ENCODE measurements at regions not wholly inside any gene's neighbourhood (a gene's known extent, or its start where the extent isn't known, plus 50 kb on each side); places are given as distances from the start of the nearest gene placed in this dataset.

DNA sequence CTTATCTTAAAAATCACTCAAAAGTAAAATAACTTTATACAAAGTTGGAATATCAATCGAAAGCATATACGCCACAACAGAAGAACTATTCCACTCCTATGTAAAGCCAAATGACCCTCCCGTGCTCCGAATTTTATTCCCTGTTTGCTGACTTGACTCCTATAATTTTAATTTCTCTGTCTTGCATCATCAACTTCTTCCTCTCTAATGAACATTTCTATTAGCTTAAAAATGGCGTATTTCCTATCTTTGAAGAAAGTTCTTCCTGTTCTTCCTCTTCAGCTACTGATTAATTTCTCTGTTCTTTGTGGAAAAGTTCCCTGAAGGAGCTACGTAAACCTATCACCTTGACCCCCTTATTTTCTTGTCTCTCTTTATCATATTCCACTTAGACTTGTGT, 389.3 kb downstream of the LMO7 start:
- H3K36me3 ChIP-seq (ENCODE audit: insufficient read depth, low read length, poor library complexity, severe bottlenecking) = no peaks in the 10 kb centered on the region
- intact Hi-C loops (cut with micrococcal nuclease; ENCODE audit: unreplicated experiment) = no loop called here
- H3K9me3 ChIP-seq (ENCODE audit: low read depth, low read length, poor library complexity, severe bottlenecking) = no peaks in the 10 kb centered on the region
- H3K27me3 ChIP-seq (replicated peaks; ENCODE audit: insufficient read depth, low read depth, low read length, poor library complexity) = peaks cover 7% of the 10 kb centered on the region
- H3K27ac ChIP-seq (ENCODE audit: low read depth, low read length, poor library complexity, severe bottlenecking) = no peak overlapping the region
- H3K4me3 ChIP-seq (ENCODE audit: low read depth, low read length, poor library complexity, severe bottlenecking) = no peak overlapping the region
- ChIA-PET CTCF (no interaction called here), POLR2A (ENCODE audit: low non-redundant PET) (no interaction called here)
- DNase-seq (ENCODE audit: low spot score) = no peak
- H3K4me1 ChIP-seq (ENCODE audit: insufficient read depth, low read length, poor library complexity, severe bottlenecking) = no peaks in the 10 kb centered on the region
- no peak for TF ChIP-seq EZH2 (IDR thresholded peaks at IDR 0.05; ENCODE audit: borderline replicate concordance, low read depth, low read length, poor library complexity, severe bottlenecking)
- TF ChIP-seq, protein P1, sequence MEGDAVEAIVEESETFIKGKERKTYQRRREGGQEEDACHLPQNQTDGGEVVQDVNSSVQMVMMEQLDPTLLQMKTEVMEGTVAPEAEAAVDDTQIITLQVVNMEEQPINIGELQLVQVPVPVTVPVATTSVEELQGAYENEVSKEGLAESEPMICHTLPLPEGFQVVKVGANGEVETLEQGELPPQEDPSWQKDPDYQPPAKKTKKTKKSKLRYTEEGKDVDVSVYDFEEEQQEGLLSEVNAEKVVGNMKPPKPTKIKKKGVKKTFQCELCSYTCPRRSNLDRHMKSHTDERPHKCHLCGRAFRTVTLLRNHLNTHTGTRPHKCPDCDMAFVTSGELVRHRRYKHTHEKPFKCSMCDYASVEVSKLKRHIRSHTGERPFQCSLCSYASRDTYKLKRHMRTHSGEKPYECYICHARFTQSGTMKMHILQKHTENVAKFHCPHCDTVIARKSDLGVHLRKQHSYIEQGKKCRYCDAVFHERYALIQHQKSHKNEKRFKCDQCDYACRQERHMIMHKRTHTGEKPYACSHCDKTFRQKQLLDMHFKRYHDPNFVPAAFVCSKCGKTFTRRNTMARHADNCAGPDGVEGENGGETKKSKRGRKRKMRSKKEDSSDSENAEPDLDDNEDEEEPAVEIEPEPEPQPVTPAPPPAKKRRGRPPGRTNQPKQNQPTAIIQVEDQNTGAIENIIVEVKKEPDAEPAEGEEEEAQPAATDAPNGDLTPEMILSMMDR (conservative IDR thresholded peaks at IDR 0.05; ENCODE audit: low read depth, low read length) = no peak
- BruUV-seq (replicated peaks) = no TSS peak

DNA sequence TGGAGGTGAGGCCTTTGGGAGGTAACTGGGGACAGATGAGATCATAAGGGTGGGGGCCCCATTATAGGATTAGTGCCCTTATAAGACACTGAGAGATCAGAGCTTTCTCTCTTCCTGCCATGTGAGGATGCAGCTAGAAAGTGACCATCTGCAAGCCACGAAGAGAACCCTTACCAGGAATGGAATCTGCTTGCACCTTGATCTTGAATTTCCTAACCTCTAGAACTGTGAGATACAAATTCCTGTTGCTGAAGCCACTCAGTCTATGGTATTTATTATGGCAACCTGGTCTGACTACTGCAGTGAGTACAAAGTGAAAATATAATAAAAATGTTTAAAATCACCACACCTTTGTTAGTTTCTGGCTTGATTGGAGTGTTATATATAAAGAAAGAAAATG, 388.0 kb downstream of the LMO7 start:
- Histone ChIP-seq H3K27me3 (replicated peaks; ENCODE audit: insufficient read depth, low read depth, low read length, poor library complexity) (peaks cover 7% of the 10 kb centered on the region), H3K36me3 (ENCODE audit: insufficient read depth, low read length, poor library complexity, severe bottlenecking) (no peaks in the 10 kb centered on the region), H3K4me3 (ENCODE audit: low read depth, low read length, poor library complexity, severe bottlenecking) (no peak overlapping the region), H3K27ac (ENCODE audit: low read depth, low read length, poor library complexity, severe bottlenecking) (no peak overlapping the region), H3K9me3 (ENCODE audit: low read depth, low read length, poor library complexity, severe bottlenecking) (no peaks in the 10 kb centered on the region), H3K4me1 (ENCODE audit: insufficient read depth, low read length, poor library complexity, severe bottlenecking) (no peaks in the 10 kb centered on the region)
- TF ChIP-seq, protein P1 (conservative IDR thresholded peaks at IDR 0.05; ENCODE audit: low read depth, low read length) = no peak
- no peak for TF ChIP-seq EZH2 (IDR thresholded peaks at IDR 0.05; ENCODE audit: borderline replicate concordance, low read depth, low read length, poor library complexity, severe bottlenecking)
- no peak for DNase-seq (ENCODE audit: low spot score)
- CTCF ChIA-PET = no interaction called here
- no TSS peak for BruUV-seq (replicated peaks)
- intact Hi-C loops (cut with micrococcal nuclease; ENCODE audit: unreplicated experiment) = loop anchor here (5.0 kb wide), 1 partner anchor 448 kb away; no protein-coding TSS in a partner anchor
- POLR2A ChIA-PET (ENCODE audit: low non-redundant PET) = no interaction called here

DNA sequence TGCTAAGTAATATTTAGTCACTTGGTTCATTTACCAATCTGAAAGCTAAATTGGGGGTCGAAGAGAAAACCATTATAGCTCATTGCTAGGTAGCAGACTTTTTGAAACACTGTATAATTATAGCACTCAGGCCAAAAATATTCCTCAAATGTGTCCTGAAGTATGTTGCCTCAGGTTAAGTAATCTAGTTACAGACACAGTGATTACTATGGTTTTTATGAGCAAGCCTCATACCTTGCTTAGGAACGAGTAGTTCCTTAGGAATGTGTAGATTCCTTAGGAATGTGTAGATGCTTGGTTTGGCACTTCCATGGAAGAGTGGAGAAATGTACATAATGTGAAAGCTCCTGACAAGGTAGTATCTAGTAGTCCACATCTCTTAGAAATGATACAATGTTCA, 387.5 kb downstream of the LMO7 start:
- Histone ChIP-seq H3K4me3 (ENCODE audit: low read depth, low read length, poor library complexity, severe bottlenecking) (no peak overlapping the region), H3K9me3 (ENCODE audit: low read depth, low read length, poor library complexity, severe bottlenecking) (no peaks in the 10 kb centered on the region), H3K27me3 (replicated peaks; ENCODE audit: insufficient read depth, low read depth, low read length, poor library complexity) (peaks cover 7% of the 10 kb centered on the region), H3K4me1 (ENCODE audit: insufficient read depth, low read length, poor library complexity, severe bottlenecking) (no peaks in the 10 kb centered on the region), H3K27ac (ENCODE audit: low read depth, low read length, poor library complexity, severe bottlenecking) (no peak overlapping the region), H3K36me3 (ENCODE audit: insufficient read depth, low read length, poor library complexity, severe bottlenecking) (no peaks in the 10 kb centered on the region)
- DNase-seq (ENCODE audit: low spot score) = no peak
- TF ChIP-seq, protein P1 (conservative IDR thresholded peaks at IDR 0.05; ENCODE audit: low read depth, low read length) = no peak
- no peak for TF ChIP-seq EZH2 (IDR thresholded peaks at IDR 0.05; ENCODE audit: borderline replicate concordance, low read depth, low read length, poor library complexity, severe bottlenecking)
- no TSS peak for BruUV-seq (replicated peaks)
- CTCF ChIA-PET = no interaction called here
- intact Hi-C loops (cut with micrococcal nuclease; ENCODE audit: unreplicated experiment) = loop anchor here (5.0 kb wide), 1 partner anchor 449 kb away; no protein-coding TSS in a partner anchor
- POLR2A ChIA-PET (ENCODE audit: low non-redundant PET) = no interaction called here

Data from A673 (cell line).